Astrocyte (in vitro differentiated cells and primary cell): ENCODE measurements at regions not wholly inside any gene's neighbourhood (a gene's known extent, or its start where the extent isn't known, plus 50 kb on each side); places are given as distances from the start of the nearest gene placed in this dataset.

Source experiments
- DNase-seq: peaks from one replicate; pipeline ENCODE4 v3.0.0-alpha.2; 2010; ENCODE audit warnings: low read depth
- FAIRE-seq: peaks from 2 replicates; lab custom pipeline; 2011; peaks lifted over from hg19 to GRCh38; lab: Jason Lieb, UNC
- H2AFZ ChIP-seq: 2 replicates; pipeline ENCODE4 v1.6.0; 2012; ENCODE audit warnings: low read depth, low read length, inconsistent platforms
- H3K27ac ChIP-seq: 2 replicates; pipeline ENCODE4 v1.5.1; 2011; ENCODE audit warnings: low read depth, low read length, inconsistent platforms
- H3K27me3 ChIP-seq: 2 replicates; pipeline ENCODE4 v1.6.0; 2011; ENCODE audit warnings: low read length, inconsistent platforms; ENCODE audit not compliant: insufficient read depth
- H3K36me3 ChIP-seq: 2 replicates; pipeline ENCODE4 v1.5.1; 2011; ENCODE audit warnings: low read length, inconsistent platforms; ENCODE audit not compliant: insufficient read depth
- H3K4me1 ChIP-seq: 2 replicates; pipeline ENCODE4 v1.5.1; 2011; ENCODE audit warnings: low read length, inconsistent platforms; ENCODE audit not compliant: insufficient read depth
- H3K4me2 ChIP-seq: 2 replicates; pipeline ENCODE4 v1.6.0; 2012; ENCODE audit warnings: low read length, inconsistent platforms
- H3K4me3 ChIP-seq: 2 replicates; pipeline ENCODE4 v1.5.1; 2011; ENCODE audit warnings: low read depth, mild to moderate bottlenecking, low read length, inconsistent platforms; ENCODE audit not compliant: insufficient read depth
- H3K79me2 ChIP-seq: 2 replicates; pipeline ENCODE4 v1.6.0; 2012; ENCODE audit warnings: mild to moderate bottlenecking, low read length, inconsistent platforms; ENCODE audit not compliant: insufficient read depth
- H3K9ac ChIP-seq: 2 replicates; pipeline ENCODE4 v1.6.0; 2012; ENCODE audit warnings: mild to moderate bottlenecking, low read length, inconsistent platforms
- H3K9me3 ChIP-seq: 2 replicates; pipeline ENCODE4 v1.5.1; 2012; ENCODE audit warnings: low read depth, mild to moderate bottlenecking, low read length, inconsistent platforms; ENCODE audit not compliant: insufficient read depth
- H4K20me1 ChIP-seq: 2 replicates; pipeline ENCODE4 v1.6.0; 2012; ENCODE audit warnings: low read length, inconsistent platforms; ENCODE audit not compliant: insufficient read depth
- H3K27ac Mint-ChIP-seq: one replicate; pipeline ENCODE4 v1.8.0; 2021; ENCODE audit warnings: mild to moderate bottlenecking, mixed read lengths; ENCODE audit not compliant: unreplicated experiment
- H3K27me3 Mint-ChIP-seq: one replicate; pipeline ENCODE4 v1.8.0; 2021; ENCODE audit warnings: low read depth, mixed read lengths; ENCODE audit not compliant: unreplicated experiment
- H3K36me3 Mint-ChIP-seq: one replicate; pipeline ENCODE4 v1.8.0; 2021; ENCODE audit warnings: low read depth, mixed read lengths; ENCODE audit not compliant: unreplicated experiment
- H3K4me1 Mint-ChIP-seq: one replicate; pipeline ENCODE4 v1.8.0; 2021; ENCODE audit warnings: low read depth, mixed read lengths; ENCODE audit not compliant: unreplicated experiment
- H3K4me3 Mint-ChIP-seq: one replicate; pipeline ENCODE4 v1.8.0; 2021; ENCODE audit warnings: mild to moderate bottlenecking, moderate library complexity, mixed read lengths; ENCODE audit not compliant: unreplicated experiment
- H3K9me3 Mint-ChIP-seq: one replicate; pipeline ENCODE4 v1.8.0; 2021; ENCODE audit warnings: mild to moderate bottlenecking, mixed read lengths; ENCODE audit not compliant: unreplicated experiment
- EZH2 ChIP-seq: IDR thresholded peaks from 2 replicates; pipeline ENCODE4 v1.6.1; 2012; ENCODE audit warnings: mild to moderate bottlenecking, low read length, inconsistent platforms; ENCODE audit not compliant: insufficient read depth
- TF ChIP-seq, protein P1 (sequence below): IDR thresholded peaks from 2 replicates; pipeline ENCODE4 v1.5.1; 2011; ENCODE audit warnings: low read depth, mild to moderate bottlenecking, inconsistent platforms, low read length, moderate library complexity; ENCODE audit not compliant: insufficient read depth

DNA sequence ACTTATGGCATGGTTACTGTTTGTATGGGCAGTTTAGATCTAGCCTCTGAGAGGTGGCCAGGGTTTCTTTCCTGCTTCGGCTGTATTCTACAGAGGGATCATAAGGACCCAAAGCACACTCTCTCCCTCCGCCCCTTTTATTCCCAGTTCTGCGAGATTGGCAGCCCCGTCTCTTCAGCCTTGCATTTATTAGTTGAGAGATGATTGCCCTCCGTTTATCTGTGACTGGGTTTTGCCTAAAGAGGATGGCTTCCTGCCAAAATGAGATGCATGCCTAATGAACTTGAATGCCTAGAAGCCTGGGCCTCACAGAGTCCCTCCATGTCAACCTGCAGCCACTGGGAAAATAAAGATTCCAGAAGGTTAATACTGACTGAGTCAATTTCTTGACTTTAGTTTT is 97.1 kb upstream of the CHL1 start:
- Histone ChIP-seq H3K9ac (no peak overlapping the region), H3K27ac (no peak overlapping the region), H3K79me2 (no peaks in the 10 kb centered on the region), H3K9me3 (no peaks in the 10 kb centered on the region), H3K27me3 (no peaks in the 10 kb centered on the region), H2AFZ (no peak overlapping the region), H3K4me1 (no peaks in the 10 kb centered on the region), H3K4me2 (no peak overlapping the region), H3K36me3 (no peaks in the 10 kb centered on the region), H3K4me3 (no peak overlapping the region), H4K20me1 (no peaks in the 10 kb centered on the region)
- H3K36me3 Mint-ChIP-seq = no peaks in the 10 kb centered on the region
- no peak for DNase-seq
- H3K4me3 Mint-ChIP-seq = no peak overlapping the region
- no peaks in the 10 kb centered on the region for H3K4me1 Mint-ChIP-seq
- no peak overlapping the region for H3K27ac Mint-ChIP-seq
- peaks cover 2% of the 10 kb centered on the region for H3K9me3 Mint-ChIP-seq
- no peak for TF ChIP-seq EZH2
- TF ChIP-seq, protein P1, sequence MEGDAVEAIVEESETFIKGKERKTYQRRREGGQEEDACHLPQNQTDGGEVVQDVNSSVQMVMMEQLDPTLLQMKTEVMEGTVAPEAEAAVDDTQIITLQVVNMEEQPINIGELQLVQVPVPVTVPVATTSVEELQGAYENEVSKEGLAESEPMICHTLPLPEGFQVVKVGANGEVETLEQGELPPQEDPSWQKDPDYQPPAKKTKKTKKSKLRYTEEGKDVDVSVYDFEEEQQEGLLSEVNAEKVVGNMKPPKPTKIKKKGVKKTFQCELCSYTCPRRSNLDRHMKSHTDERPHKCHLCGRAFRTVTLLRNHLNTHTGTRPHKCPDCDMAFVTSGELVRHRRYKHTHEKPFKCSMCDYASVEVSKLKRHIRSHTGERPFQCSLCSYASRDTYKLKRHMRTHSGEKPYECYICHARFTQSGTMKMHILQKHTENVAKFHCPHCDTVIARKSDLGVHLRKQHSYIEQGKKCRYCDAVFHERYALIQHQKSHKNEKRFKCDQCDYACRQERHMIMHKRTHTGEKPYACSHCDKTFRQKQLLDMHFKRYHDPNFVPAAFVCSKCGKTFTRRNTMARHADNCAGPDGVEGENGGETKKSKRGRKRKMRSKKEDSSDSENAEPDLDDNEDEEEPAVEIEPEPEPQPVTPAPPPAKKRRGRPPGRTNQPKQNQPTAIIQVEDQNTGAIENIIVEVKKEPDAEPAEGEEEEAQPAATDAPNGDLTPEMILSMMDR = no peak
- no peaks in the 10 kb centered on the region for H3K27me3 Mint-ChIP-seq
- no peak for FAIRE-seq

DNA sequence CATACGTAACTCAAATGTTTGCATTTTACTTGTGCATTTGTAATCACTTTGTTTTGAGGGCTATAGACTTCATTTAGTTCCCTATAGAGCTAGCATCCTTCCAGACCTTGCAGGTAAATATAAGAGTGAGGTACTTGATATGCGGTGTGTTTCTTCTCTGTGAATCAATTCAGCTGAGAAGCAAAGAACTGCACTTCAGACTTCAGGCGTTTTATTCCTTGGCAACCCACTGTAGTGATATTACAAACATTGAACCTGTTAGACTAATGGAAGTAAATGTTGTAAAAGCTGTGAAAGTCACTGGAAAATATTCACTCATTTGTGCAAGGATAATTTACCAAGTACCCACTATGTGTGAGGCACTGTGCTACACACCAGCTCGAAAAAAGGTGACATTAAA is 94.1 kb upstream of the CHL1 start:
- Histone ChIP-seq H3K4me2 (no peak overlapping the region), H3K36me3 (no peaks in the 10 kb centered on the region), H2AFZ (no peak overlapping the region), H3K4me3 (no peak overlapping the region), H3K9me3 (no peaks in the 10 kb centered on the region), H3K4me1 (no peaks in the 10 kb centered on the region), H3K27me3 (no peaks in the 10 kb centered on the region), H3K79me2 (no peaks in the 10 kb centered on the region), H4K20me1 (no peaks in the 10 kb centered on the region), H3K9ac (no peak overlapping the region), H3K27ac (no peak overlapping the region)
- H3K4me3 Mint-ChIP-seq = no peak overlapping the region
- no peaks in the 10 kb centered on the region for H3K36me3 Mint-ChIP-seq
- no peaks in the 10 kb centered on the region for H3K27me3 Mint-ChIP-seq
- peaks cover 4% of the 10 kb centered on the region for H3K9me3 Mint-ChIP-seq
- no peak for DNase-seq
- H3K4me1 Mint-ChIP-seq = no peaks in the 10 kb centered on the region
- TF ChIP-seq, protein P1 = no peak
- no peak for FAIRE-seq
- H3K27ac Mint-ChIP-seq = no peak overlapping the region

DNA sequence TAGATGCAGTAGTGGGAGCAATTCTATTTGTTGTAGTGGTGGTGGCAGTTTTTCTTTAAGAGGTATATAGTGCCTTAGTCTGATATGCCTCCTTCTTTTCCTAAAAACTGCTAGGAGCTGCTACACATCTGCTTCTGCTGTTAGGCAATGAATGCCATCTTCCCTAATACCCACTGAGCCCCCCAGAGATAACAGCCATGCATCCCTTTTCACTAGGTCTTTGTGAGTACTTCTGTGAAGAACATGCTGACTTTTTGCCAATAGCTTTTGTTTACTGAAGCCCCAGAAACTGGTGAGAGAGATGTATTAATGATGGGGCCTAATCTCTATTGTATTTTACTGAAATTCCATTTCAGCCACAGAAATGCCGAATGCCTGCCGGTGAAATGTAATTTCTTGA is 92.6 kb upstream of the CHL1 start:
- no peaks in the 10 kb centered on the region for H3K9me3 ChIP-seq
- no peak overlapping the region for H3K9ac ChIP-seq
- no peaks in the 10 kb centered on the region for H4K20me1 ChIP-seq
- TF ChIP-seq EZH2 = no peak
- TF ChIP-seq, protein P1 = no peak
- no peak overlapping the region for H2AFZ ChIP-seq
- DNase-seq (no peak), FAIRE-seq (no peak)
- H3K27me3 ChIP-seq = no peaks in the 10 kb centered on the region
- H3K4me1 ChIP-seq = no peaks in the 10 kb centered on the region
- Mint-ChIP-seq H3K4me1 (no peaks in the 10 kb centered on the region), H3K4me3 (no peak overlapping the region), H3K27me3 (no peaks in the 10 kb centered on the region), H3K27ac (no peak overlapping the region), H3K36me3 (no peaks in the 10 kb centered on the region), H3K9me3 (peaks cover 6% of the 10 kb centered on the region)
- H3K4me3 ChIP-seq = no peak overlapping the region
- no peak overlapping the region for H3K27ac ChIP-seq
- H3K36me3 ChIP-seq = no peaks in the 10 kb centered on the region
- no peaks in the 10 kb centered on the region for H3K79me2 ChIP-seq
- no peak overlapping the region for H3K4me2 ChIP-seq
